Tibial nerve (tissue), 4 donors: ENCODE measurements at regions not wholly inside any gene's neighbourhood (a gene's known extent, or its start where the extent isn't known, plus 50 kb on each side); places are given as distances from the start of the nearest gene placed in this dataset.

Source experiments
- EP300 ChIP-seq, 2 donors: sonication (generic); formaldehyde crosslinking; IDR thresholded peaks; one replicate each; pipeline ENCODE4 v1.6.1; 2017; ENCODE audit warnings: antibody characterized with exemption in 2 of 2, mild to moderate bottlenecking in 1 of 2
- POLR2A ChIP-seq, 2 donors: fragments of 450-650 bp; IDR thresholded peaks; one replicate each; pipeline ENCODE4 v1.6.1; 2017; ENCODE audit warnings: antibody characterized with exemption in 2 of 2, mild to moderate bottlenecking in 2 of 2, moderate library complexity in 2 of 2
- TF ChIP-seq, protein P1 (sequence below), 5 experiments: fragments of 200-600 bp in 3 of 5; fragments of 450-650 bp in 2 of 5; sonication (generic) in 3 of 5; IDR thresholded peaks; one replicate each; pipeline ENCODE4 v1.5.1; 2016 to 2019; ENCODE audit warnings: antibody characterized with exemption in 5 of 5, mild to moderate bottlenecking in 3 of 5, moderate library complexity in 2 of 5

GRCh38 chr12:87082756-87083155 lies 826.6 kb upstream of the MGAT4C start:
- TF ChIP-seq, protein P1, sequence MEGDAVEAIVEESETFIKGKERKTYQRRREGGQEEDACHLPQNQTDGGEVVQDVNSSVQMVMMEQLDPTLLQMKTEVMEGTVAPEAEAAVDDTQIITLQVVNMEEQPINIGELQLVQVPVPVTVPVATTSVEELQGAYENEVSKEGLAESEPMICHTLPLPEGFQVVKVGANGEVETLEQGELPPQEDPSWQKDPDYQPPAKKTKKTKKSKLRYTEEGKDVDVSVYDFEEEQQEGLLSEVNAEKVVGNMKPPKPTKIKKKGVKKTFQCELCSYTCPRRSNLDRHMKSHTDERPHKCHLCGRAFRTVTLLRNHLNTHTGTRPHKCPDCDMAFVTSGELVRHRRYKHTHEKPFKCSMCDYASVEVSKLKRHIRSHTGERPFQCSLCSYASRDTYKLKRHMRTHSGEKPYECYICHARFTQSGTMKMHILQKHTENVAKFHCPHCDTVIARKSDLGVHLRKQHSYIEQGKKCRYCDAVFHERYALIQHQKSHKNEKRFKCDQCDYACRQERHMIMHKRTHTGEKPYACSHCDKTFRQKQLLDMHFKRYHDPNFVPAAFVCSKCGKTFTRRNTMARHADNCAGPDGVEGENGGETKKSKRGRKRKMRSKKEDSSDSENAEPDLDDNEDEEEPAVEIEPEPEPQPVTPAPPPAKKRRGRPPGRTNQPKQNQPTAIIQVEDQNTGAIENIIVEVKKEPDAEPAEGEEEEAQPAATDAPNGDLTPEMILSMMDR (IDR thresholded peaks at IDR 0.05): no peak
- TF ChIP-seq POLR2A (IDR thresholded peaks at IDR 0.05) (no peak), EP300 (IDR thresholded peaks at IDR 0.05) (no peak)
